Uterus (tissue), 3 donors: ENCODE measurements at regions not wholly inside any gene's neighbourhood (a gene's known extent, or its start where the extent isn't known, plus 50 kb on each side); places are given as distances from the start of the nearest gene placed in this dataset.

Experiments
- DNase-seq, 2 donors: peaks; one replicate each; pipeline ENCODE4 v3.0.0-alpha.2; 2019 to 2020
- H3K27ac ChIP-seq, 2 donors: fragments of 200-600 bp; sonication (generic); 1 replicate in 1 of 2; 2 replicates in 1 of 2; pipeline ENCODE4 v1.5.1; 2016 to 2018
- H3K27me3 ChIP-seq, 2 donors: fragments of 200-600 bp; sonication (generic); one replicate each; pipeline ENCODE4 v1.5.1; 2018 to 2019; ENCODE audit warnings: control low read depth in 1 of 2
- H3K36me3 ChIP-seq, 2 donors: fragments of 200-600 bp; sonication (generic); one replicate each; pipeline ENCODE4 v1.5.1; 2019; ENCODE audit warnings: control low read depth in 1 of 2
- H3K4me1 ChIP-seq, 2 donors: fragments of 200-600 bp; sonication (generic); one replicate each; pipeline ENCODE4 v1.5.1; 2018 to 2019; ENCODE audit warnings: control low read depth in 1 of 2
- H3K4me3 ChIP-seq, 2 donors: fragments of 200-600 bp; sonication (generic); 1 replicate in 1 of 2; 2 replicates in 1 of 2; pipeline ENCODE4 v1.5.1; 2018 to 2019; ENCODE audit warnings: mild to moderate bottlenecking in 1 of 2
- H3K9me3 ChIP-seq, 2 donors: fragments of 200-600 bp; sonication (generic); one replicate each; pipeline ENCODE4 v1.5.1; 2019; ENCODE audit warnings: control low read depth in 1 of 2
- POLR2A ChIP-seq, 2 donors: fragments of 450-650 bp; IDR thresholded peaks; one replicate each; pipeline ENCODE4 v1.6.1; 2016; ENCODE audit warnings: antibody characterized with exemption in 2 of 2, mild to moderate bottlenecking in 1 of 2, moderate library complexity in 1 of 2
- intact Hi-C: fragments of 100-400 bp; cut with DNase I; formaldehyde crosslinking; loops from one replicate; pipeline ENCODE4 v1.15.1; 2023; ENCODE audit warnings: low total_unique reads
- TF ChIP-seq, protein P1 (sequence below), 4 experiments: fragments of 200-600 bp in 2 of 4; fragments of 450-650 bp in 2 of 4; sonication (generic) in 2 of 4; IDR thresholded peaks; one replicate each; pipeline ENCODE4 v1.5.1; 2016 to 2019; ENCODE audit warnings: antibody characterized with exemption in 4 of 4, mild to moderate bottlenecking in 2 of 4, moderate library complexity in 1 of 4
- donor health status: DM: yes; HTN: yes; CAD: no.

DNA sequence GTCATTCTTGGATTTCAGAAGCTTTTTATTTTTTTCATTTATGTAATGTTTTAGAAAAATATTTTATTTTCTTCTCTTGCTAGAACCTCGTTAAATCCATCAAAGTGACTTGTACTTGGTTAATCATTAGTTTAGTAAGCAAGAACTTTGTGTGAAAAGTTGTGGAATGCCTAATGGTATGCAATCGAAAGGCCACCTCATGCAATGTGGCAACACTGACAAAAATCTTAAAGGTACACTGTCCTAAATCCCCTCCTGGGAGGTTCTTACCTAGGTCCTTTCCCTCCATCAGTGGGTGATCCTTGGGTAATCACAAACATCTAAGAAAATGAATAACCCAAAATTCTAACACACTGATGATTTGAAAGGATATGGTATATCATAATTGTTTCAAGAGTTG, 304.2 kb downstream of the DNAH5 start:
- TF ChIP-seq, protein P1, sequence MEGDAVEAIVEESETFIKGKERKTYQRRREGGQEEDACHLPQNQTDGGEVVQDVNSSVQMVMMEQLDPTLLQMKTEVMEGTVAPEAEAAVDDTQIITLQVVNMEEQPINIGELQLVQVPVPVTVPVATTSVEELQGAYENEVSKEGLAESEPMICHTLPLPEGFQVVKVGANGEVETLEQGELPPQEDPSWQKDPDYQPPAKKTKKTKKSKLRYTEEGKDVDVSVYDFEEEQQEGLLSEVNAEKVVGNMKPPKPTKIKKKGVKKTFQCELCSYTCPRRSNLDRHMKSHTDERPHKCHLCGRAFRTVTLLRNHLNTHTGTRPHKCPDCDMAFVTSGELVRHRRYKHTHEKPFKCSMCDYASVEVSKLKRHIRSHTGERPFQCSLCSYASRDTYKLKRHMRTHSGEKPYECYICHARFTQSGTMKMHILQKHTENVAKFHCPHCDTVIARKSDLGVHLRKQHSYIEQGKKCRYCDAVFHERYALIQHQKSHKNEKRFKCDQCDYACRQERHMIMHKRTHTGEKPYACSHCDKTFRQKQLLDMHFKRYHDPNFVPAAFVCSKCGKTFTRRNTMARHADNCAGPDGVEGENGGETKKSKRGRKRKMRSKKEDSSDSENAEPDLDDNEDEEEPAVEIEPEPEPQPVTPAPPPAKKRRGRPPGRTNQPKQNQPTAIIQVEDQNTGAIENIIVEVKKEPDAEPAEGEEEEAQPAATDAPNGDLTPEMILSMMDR (IDR thresholded peaks at IDR 0.05) = no peak
- TF ChIP-seq POLR2A (IDR thresholded peaks at IDR 0.05) = no peak
- intact Hi-C loops = no loop called here
- H3K27me3 ChIP-seq = no peaks in the 10 kb centered on the region

GRCh38 chr5:13632676-13633075, 311.8 kb downstream of the DNAH5 start:
- Histone ChIP-seq H3K4me3 (no peak overlapping the region), H3K4me1 (no peaks in the 10 kb centered on the region), H3K9me3 (no peaks in the 10 kb centered on the region), H3K36me3 (no peaks in the 10 kb centered on the region), H3K27ac (no peak overlapping the region), H3K27me3 (no peaks in the 10 kb centered on the region)
- DNase-seq = no peak
- no peak for TF ChIP-seq POLR2A (IDR thresholded peaks at IDR 0.05)
- TF ChIP-seq, protein P1 (IDR thresholded peaks at IDR 0.05) = no peak
- intact Hi-C loops = no loop called here

More for the DNA sequence above, 304.2 kb downstream of the DNAH5 start:
- H3K9me3 ChIP-seq = no peaks in the 10 kb centered on the region
- no peak overlapping the region for H3K27ac ChIP-seq
- no peak overlapping the region for H3K4me3 ChIP-seq
- H3K4me1 ChIP-seq = no peaks in the 10 kb centered on the region
- H3K36me3 ChIP-seq = no peaks in the 10 kb centered on the region
- no peak for DNase-seq

DNA sequence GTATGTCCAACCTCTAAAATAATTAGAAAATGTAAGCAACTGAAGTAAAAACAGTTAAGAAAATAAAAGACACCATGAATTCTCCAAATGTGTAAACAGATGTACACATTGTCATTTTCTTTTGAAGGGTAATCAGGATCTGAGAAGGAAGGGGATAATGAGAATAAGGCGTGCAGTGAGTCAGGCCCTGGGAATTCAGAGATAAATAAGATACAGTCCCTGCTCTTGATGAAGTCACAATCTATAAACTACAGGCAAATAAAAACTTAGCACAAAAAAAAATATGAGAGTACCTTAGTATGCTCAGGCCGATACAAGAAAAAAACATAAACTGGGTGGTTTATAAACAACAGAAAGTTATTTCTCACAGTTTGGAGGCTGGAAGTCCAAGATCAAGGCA, 315.3 kb downstream of the DNAH5 start:
- Histone ChIP-seq H3K36me3 (no peaks in the 10 kb centered on the region), H3K4me3 (no peak overlapping the region), H3K9me3 (no peaks in the 10 kb centered on the region), H3K27me3 (no peaks in the 10 kb centered on the region), H3K4me1 (no peaks in the 10 kb centered on the region), H3K27ac (no peak overlapping the region)
- DNase-seq = no peak
- no peak for TF ChIP-seq POLR2A (IDR thresholded peaks at IDR 0.05)
- TF ChIP-seq, protein P1 (IDR thresholded peaks at IDR 0.05) = no peak
- intact Hi-C loops = no loop called here

GRCh38 chr5:13627673-13628454, 316.6 kb downstream of the DNAH5 start:
- Histone ChIP-seq H3K36me3 (no peaks in the 10 kb centered on the region), H3K9me3 (no peaks in the 10 kb centered on the region), H3K27ac (no peak overlapping the region), H3K4me1 (no peaks in the 10 kb centered on the region), H3K27me3 (no peaks in the 10 kb centered on the region), H3K4me3 (no peak overlapping the region)
- no peak for DNase-seq
- no peak for TF ChIP-seq POLR2A (IDR thresholded peaks at IDR 0.05)
- intact Hi-C loops = no loop called here

- H3K4me1 ChIP-seq = no peaks in the 10 kb centered on the region
- H3K27me3 ChIP-seq = no peaks in the 10 kb centered on the region
- TF ChIP-seq POLR2A (IDR thresholded peaks at IDR 0.05) = no peak
- TF ChIP-seq, protein P1 (IDR thresholded peaks at IDR 0.05) = no peak
- no peak overlapping the region for H3K4me3 ChIP-seq
- no peaks in the 10 kb centered on the region for H3K9me3 ChIP-seq
- no peak overlapping the region for H3K27ac ChIP-seq
- intact Hi-C loops = no loop called here
- no peaks in the 10 kb centered on the region for H3K36me3 ChIP-seq
- DNase-seq = no peak
These were observed 318.8 kb downstream of the DNAH5 start for GRCh38 chr5:13625616-13626198.
